GM12878 (cell line): ENCODE measurements at regions not wholly inside any gene's neighbourhood (a gene's known extent, or its start where the extent isn't known, plus 50 kb on each side); places are given as distances from the start of the nearest gene placed in this dataset. TPM values are rescaled to one million over a fixed set of nuclear protein-coding genes. Genes with fewer than 3 reads are reported as not detected.
"Not testable (repeated sequence)": the region's sequence is repeated elsewhere in the genome, so short reads cannot be mapped to it uniquely, and the experiment has no call there.

Experiments used
- ATAC-seq: fragments of 200-7000 bp; cut with Tn5 transposase; 3 replicates; pipeline ENCODE4 v1.9.1; 2020; ENCODE audit warnings: mild to moderate bottlenecking, moderate library complexity
- BruUV-seq: library from RNA; stranded (reverse); fragments of 400-500 nt; replicated peaks from 2 replicates; lab custom pipeline; 2021; lab: Mats Ljungman, UMichigan
- CTCF ChIA-PET: fragments of 300-600 bp; sonication (Branson Sonifier 250); formaldehyde crosslinking; extraction: SDS; loops from one replicate; lab custom pipeline; 2021; ENCODE audit warnings: inconsistent platforms; lab: Yijun Ruan, JAX
- POLR2A ChIA-PET: fragments of 350-600 bp; formaldehyde crosslinking; extraction: SDS; loops from one replicate; lab custom pipeline; 2021; ENCODE audit warnings: inconsistent platforms; lab: Charles Lee
- RAD21 ChIA-PET: fragments of 300-600 bp; sonication (Branson Sonifier 250); formaldehyde crosslinking; loops from one replicate; lab custom pipeline; 2023; ENCODE audit warnings: antibody characterized with exemption; ENCODE audit not compliant: unreplicated experiment; lab: Charles Lee
- SMC1A ChIA-PET: fragments of 300-600 bp; sonication (Branson Sonifier 250); formaldehyde crosslinking; loops from one replicate; lab custom pipeline; 2023; ENCODE audit not compliant: unreplicated experiment, uncharacterized antibody; lab: Charles Lee
- DNase-seq: peaks from one replicate; pipeline ENCODE4 v3.0.0-alpha.2; 2011; ENCODE audit warnings: low read depth, low spot score
- FAIRE-seq: peaks from 3 replicates; lab custom pipeline; 2011; peaks lifted over from hg19 to GRCh38; lab: Jason Lieb, UNC
- H2AFZ ChIP-seq: 2 replicates; pipeline ENCODE4 v1.6.0; 2011; ENCODE audit warnings: low read depth, low read length, control low read depth; ENCODE audit not compliant: control insufficient read depth
- H3K27ac ChIP-seq: 2 replicates; pipeline ENCODE4 v1.5.1; 2011; ENCODE audit warnings: control low read depth; ENCODE audit not compliant: control insufficient read depth, insufficient read depth
- H3K27me3 ChIP-seq, 2 experiments: replicated peaks in 1 of 2; 2 replicates each; pipeline versions ENCODE4 v1.6.0 to v1.6.1; 2011; ENCODE audit warnings: low read length in 1 of 2; ENCODE audit not compliant: control insufficient read depth in 2 of 2, insufficient read depth in 2 of 2
- H3K36me3 ChIP-seq, 2 experiments: 2 replicates each; pipeline ENCODE4 v1.5.1; 2011; ENCODE audit warnings: low read length in 1 of 2; ENCODE audit not compliant: control insufficient read depth in 2 of 2, insufficient read depth in 2 of 2
- H3K4me1 ChIP-seq: 2 replicates; pipeline ENCODE4 v1.6.1; 2011; ENCODE audit warnings: mild to moderate bottlenecking, low read length, moderate library complexity, mixed read lengths; ENCODE audit not compliant: control insufficient read depth, insufficient read depth
- H3K4me2 ChIP-seq: 2 replicates; pipeline ENCODE4 v1.6.0; 2011; ENCODE audit warnings: control low read depth; ENCODE audit not compliant: control insufficient read depth, insufficient read depth
- H3K4me3 ChIP-seq: fragments of 200-600 bp; sonication (generic); 2 replicates; pipeline ENCODE4 v1.5.1; 2016
- H3K79me2 ChIP-seq: 2 replicates; pipeline ENCODE4 v1.6.0; 2011; ENCODE audit warnings: low read length; ENCODE audit not compliant: control insufficient read depth, insufficient read depth
- H3K9ac ChIP-seq: 2 replicates; pipeline ENCODE4 v1.8.0; 2011; ENCODE audit warnings: low read length, control low read depth, mixed read lengths; ENCODE audit not compliant: control insufficient read depth, insufficient read depth
- H3K9me3 ChIP-seq: replicated peaks from 3 replicates; pipeline ENCODE4 v1.5.1; 2011; ENCODE audit warnings: mild to moderate bottlenecking, low read length; ENCODE audit not compliant: control insufficient read depth, insufficient read depth
- H4K20me1 ChIP-seq: 2 replicates; pipeline ENCODE4 v1.6.0; 2011; ENCODE audit not compliant: control insufficient read depth, insufficient read depth
- PAX5 ChIP-seq: IDR thresholded peaks from 2 replicates; pipeline ENCODE4 v1.6.1; 2011; ENCODE audit warnings: low read depth, low read length, borderline replicate concordance
- PKNOX1 ChIP-seq: fragments of 450-650 bp; IDR thresholded peaks from 2 replicates; pipeline ENCODE4 v1.6.1; 2016; ENCODE audit warnings: mild to moderate bottlenecking
- STAT3 ChIP-seq: IDR thresholded peaks from 2 replicates; pipeline ENCODE4 v1.6.1; 2011; ENCODE audit warnings: low read depth, low read length, improper control_type of control experiment
- WGBS: methylation state at CpG from one replicate; pipeline ENCODE4 v1.1.6; 2016; ENCODE audit warnings: low lambda C conversion rate; ENCODE audit not compliant: insufficient replicate concordance, insufficient coverage; ENCODE audit errors: missing lambda C conversion rate; 5-methylcytosine and 5-hydroxymethylcytosine counted together
- in situ Hi-C: fragments of 300-500 bp; cut with MboI; formaldehyde crosslinking; loops from 9 replicates; pipeline ENCODE4 v1.14.3; 2018; ENCODE audit warnings: mixed read lengths
- intact Hi-C: fragments of 100-400 bp; cut with micrococcal nuclease; formaldehyde crosslinking; loops from one replicate; pipeline ENCODE4 v1.14.2; 2022; ENCODE audit not compliant: unreplicated experiment
- small RNA-seq: library from RNA; depleted of rRNA; stranded (forward); fragments of <200 nt; gene quantifications from one replicate; pipeline ENCODE3, GENCODE V24; 2014
- TF ChIP-seq, protein P1 (sequence below): IDR thresholded peaks from 2 replicates; pipeline ENCODE4 v1.6.1; 2011; ENCODE audit warnings: mild to moderate bottlenecking, low read depth, low read length, moderate library complexity; ENCODE audit not compliant: insufficient replicate concordance

DNA sequence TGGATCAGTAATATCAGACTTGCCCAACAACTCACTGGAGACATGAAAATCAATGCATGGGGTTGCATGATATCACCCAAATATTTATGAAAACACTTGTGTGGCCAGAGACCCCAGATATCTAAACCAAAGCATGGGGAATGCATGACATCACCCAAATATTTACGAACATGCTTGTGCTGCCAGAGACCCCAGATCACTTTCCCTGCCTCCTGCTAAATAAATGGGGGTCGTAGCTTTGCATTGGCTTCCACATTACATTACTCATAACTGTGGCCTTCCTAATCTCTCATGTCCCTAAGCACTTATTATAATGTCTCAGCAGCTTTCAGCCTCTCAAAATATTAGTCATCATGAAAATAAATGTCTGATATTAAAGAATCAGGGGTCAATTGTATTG is 838.0 kb upstream of the DEFB115 start (continued):
- TF ChIP-seq, protein P1, sequence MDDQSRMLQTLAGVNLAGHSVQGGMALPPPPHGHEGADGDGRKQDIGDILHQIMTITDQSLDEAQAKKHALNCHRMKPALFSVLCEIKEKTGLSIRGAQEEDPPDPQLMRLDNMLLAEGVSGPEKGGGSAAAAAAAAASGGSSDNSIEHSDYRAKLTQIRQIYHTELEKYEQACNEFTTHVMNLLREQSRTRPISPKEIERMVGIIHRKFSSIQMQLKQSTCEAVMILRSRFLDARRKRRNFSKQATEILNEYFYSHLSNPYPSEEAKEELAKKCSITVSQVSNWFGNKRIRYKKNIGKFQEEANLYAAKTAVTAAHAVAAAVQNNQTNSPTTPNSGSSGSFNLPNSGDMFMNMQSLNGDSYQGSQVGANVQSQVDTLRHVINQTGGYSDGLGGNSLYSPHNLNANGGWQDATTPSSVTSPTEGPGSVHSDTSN: no peak
- TF ChIP-seq STAT3 (no peak), PKNOX1 (no peak), PAX5 (no peak)
- TF ChIP-seq, all 136 proteins: peak for 0

- CTCF ChIA-PET, H3K9me3 ChIP-seq, H3K79me2 ChIP-seq, in situ Hi-C loops, RAD21 ChIA-PET, H3K36me3 ChIP-seq, H3K27me3 ChIP-seq, H3K27ac ChIP-seq, DNase-seq, intact Hi-C loops, POLR2A ChIA-PET, H3K4me2 ChIP-seq, H4K20me1 ChIP-seq, FAIRE-seq, ATAC-seq, SMC1A ChIA-PET, H2AFZ ChIP-seq, BruUV-seq, H3K4me1 ChIP-seq, H3K9ac ChIP-seq, H3K4me3 ChIP-seq: not testable (repeated sequence)
- WGBS: 20% methylated on average over 7 of the region's 7 CpGs
These were observed 837.5 kb upstream of the DEFB115 start for GRCh38 chr20:30419871-30420420.

Small RNA genes lying in the stretch of these regions (small RNA-seq; reads per million reads assigned to genes)
- gene CFTRP3 (not detected), gene MLLT10P1 (not detected), gene RF00019 (not detected)
